HG03135 (cell line): ENCODE measurements at regions not wholly inside any gene's neighbourhood (a gene's known extent, or its start where the extent isn't known, plus 50 kb on each side); places are given as distances from the start of the nearest gene placed in this dataset.

Source experiments
- ATAC-seq: cut with Tn5 transposase; IDR thresholded peaks from one replicate; pipeline ENCODE4 v1.9.1; 2021; ENCODE audit warnings: mild to moderate bottlenecking, moderate library complexity; ENCODE audit not compliant: unreplicated experiment

- ATAC-seq, result no peak
These were observed 520.4 kb upstream of the LUZP2 start for GRCh38 chr11:23976426-23976825.

DNA sequence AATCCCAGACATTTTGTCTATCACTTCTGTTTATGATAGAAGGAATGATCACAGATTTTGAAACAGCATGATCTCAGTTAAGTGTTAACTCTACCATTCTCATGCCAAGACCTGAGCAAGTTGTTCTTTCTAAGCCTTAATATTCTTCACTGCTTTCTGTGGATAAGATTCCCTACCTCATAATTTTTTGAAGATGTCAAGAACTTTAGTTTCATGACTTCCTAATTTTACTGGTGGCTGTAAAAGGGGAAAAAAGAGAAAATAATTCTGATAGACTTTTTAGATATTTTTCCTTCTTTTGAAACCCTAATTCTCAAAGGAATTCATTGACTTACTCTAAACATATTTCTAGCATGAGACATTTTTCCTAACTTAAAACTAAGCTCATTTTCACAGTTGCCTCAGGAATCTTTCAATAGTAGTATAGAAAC lies 520.0 kb upstream of the LUZP2 start:
- no peak for ATAC-seq

DNA sequence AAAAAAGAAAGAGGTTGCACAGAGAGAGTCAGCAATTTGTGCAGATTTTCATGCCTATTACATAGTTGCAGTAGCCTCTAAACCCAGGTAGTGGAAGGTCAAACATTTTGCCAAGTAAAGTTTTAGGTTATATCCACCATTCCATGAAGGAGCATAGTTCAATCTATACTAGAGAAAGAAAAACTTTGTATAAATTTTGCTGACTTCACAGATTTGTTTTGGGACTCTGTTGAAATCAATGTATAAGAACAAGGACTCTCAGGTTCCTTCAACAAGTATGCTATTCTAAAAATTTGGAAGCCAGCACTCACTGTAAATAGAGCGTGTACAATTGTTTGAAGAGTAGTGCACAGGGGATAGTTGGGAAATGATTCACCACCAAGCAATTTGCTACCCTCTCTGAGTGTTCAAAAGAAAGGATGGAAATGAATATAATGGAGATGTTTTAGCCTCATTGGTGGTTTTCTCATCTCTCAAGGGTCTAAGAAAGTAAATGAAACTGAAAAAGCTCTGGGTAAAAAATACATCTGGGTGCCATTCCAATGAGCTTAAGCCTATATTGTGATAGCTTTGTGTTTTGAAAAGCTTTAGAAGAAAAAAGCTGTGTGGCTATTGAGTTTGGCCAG lies 508.4 kb upstream of the LUZP2 start:
- no peak for ATAC-seq

DNA sequence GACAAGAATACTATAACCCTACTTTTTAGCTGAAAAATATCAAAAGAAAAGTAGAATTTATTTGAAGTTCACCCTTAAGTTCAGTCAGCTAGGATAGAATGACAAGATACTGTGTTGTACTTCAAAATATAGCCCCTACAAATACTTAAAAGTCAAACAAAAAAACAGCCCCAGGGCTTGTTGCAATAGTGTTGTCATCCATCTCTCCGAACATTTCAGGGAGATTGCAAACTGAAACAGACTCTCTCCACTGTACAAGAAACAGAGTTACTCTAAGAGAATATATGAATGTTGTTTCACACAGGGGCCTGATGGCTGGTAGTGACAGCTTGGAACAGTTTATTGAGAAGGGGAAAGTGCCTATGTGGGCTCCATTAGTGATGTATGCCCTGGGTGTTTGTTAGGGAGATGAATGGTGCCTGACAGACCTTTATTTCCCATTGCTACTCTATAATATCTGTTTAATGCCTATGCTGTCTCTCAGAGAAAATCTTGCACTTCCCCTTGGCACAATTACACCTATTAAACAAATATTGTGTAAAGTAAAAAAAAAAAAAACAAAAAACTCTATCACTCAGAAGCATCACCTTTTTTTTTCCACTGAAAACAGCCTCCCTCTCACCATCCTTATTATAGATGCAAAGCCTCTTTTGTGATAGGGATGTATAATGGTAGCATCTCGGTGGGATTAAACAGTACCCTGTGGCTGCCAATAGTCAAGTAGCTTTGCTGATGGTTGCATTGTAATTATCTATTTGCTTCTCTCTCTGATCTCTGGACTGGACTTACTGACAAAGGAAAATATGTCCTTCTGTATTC lies 506.3 kb upstream of the LUZP2 start:
- ATAC-seq, result no peak

DNA sequence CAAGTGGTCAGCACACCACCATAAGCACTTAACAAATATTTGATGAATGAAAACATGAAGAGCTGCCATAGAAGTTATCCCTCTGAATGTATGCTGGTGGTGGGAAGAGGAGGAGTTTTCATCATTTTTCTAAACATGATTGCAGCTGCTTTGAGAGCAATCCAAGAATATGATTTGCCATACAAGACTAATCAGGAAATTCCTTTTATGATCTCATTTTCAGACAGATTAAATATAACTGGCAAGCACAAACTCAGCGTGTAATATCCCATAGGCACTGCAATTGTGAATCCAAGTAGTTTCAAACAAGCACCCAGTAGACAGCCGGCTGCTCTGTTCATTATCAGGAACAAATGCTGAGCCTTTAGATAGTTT lies 505.7 kb upstream of the LUZP2 start:
- ATAC-seq, result no peak

DNA sequence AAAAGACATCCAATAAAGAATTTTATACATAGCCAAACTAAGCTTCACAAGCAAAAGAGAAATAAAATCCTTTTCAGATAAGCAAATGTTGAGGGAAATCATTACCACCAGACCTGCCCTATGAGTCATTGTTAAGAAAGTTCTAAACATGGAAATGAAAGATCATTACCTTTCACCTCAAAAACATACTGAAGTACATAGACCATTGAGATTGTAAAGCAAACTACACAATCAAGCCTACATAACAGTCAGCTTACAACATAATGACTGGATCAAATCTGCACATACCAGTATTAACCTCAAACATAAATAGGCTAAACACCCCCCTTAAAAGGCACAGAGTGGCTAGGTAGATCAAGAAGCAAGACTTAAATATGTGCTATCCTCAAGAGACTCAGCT lies 501.0 kb upstream of the LUZP2 start:
- no peak for ATAC-seq

DNA sequence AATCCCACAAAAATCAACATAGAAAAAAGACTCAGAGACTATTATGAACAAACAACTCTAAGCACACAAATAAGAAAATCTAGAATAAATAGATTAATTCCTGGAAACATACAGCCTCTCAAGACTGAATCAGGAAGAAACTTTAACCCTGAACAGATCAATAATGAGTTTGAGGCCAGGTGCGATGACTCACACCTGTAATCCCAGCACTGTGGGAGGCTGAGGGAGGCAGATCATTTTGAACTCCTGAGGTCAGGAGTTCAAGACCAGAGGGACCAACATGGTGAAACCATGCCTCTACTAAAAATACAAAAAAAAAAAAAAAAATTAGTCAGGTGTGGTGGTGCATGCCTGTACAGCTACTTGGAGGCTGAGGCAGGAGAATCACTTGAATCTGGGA lies 499.5 kb upstream of the LUZP2 start:
- no peak for ATAC-seq

GRCh38 chr11:24005202-24005876 lies 491.5 kb upstream of the LUZP2 start:
- ATAC-seq, result no peak

DNA sequence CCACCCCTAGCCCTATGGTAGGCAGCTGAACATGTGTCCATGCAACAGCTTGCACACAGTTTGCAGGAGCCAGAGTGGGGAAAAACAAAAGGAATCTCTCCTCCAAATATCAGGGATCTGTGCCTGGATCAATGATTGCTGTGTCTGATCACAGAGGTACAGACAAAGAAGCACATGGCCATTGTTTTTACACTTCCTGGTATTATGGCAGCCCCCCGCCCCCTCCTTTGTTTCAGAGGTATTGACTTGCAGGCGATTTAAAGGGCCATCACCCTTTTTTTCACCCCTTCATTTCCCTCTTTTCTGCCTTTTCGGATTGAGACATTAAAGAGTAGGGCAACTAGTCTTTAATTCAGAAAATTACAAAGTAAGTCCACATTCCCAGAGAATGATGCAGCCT lies 453.0 kb upstream of the LUZP2 start:
- no peak for ATAC-seq

- ATAC-seq, result no peak
These were observed 450.1 kb upstream of the LUZP2 start for GRCh38 chr11:24046731-24047130.

GRCh38 chr11:24056051-24056450 lies 440.8 kb upstream of the LUZP2 start:
- no peak for ATAC-seq

- ATAC-seq, result no peak
These were observed 436.7 kb upstream of the LUZP2 start for GRCh38 chr11:24060125-24060524.

DNA sequence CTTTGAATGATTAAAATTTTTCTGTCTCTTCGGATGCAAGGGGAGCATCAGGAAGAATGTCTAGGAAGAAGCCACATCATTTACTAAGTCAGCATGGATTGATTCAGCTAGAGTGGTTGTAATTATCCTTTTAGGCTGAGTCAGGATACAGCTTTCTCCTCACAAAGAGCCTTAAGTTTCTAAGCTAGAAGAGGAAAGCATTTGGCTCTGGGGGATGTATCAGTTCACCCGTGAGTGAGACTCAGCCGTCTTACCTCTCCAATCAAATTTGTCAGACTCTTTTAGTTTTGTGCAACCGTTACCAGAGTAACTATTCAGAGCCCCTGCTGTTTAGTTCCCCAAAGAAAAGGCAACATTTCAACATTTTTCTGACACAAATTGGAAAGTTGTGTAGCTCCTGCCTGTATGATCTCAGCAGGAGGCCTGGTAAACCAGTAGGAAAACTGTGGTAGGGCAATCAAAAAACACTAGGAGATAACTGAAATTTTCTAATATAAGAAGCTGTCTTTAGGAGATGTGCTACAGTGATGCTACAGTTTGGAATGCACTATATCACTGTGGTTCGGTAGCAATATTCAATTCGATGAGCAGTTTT lies 432.4 kb upstream of the LUZP2 start:
- no peak for ATAC-seq

- no peak for ATAC-seq
These were observed 428.7 kb upstream of the LUZP2 start for GRCh38 chr11:24068197-24068596.

- ATAC-seq, result no peak
These were observed 426.4 kb upstream of the LUZP2 start for GRCh38 chr11:24070435-24070834.

- ATAC-seq, result no peak
These were observed 418.8 kb upstream of the LUZP2 start for GRCh38 chr11:24078018-24078417.

GRCh38 chr11:24082241-24082640 lies 414.6 kb upstream of the LUZP2 start:
- ATAC-seq, result no peak

DNA sequence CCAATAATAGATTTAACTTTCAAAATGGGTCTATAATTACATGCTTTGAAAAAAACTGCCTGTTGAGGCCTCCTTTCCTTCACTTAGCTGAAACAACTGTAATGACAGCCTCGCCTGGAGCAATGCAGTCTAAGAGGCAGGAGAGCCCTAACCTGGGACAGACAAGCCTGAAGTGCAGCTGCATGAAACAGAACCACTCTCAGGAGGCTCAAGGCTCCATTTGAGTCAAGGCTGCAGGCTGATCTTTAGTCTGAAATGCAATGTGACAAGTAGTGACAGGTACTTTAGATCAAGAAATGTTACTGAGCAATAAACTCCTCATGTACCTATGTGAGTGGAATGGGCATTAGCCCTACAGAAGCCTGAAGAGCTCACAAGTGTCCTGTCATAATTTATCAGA lies 414.0 kb upstream of the LUZP2 start:
- no peak for ATAC-seq

- ATAC-seq, result no peak
These were observed 411.9 kb upstream of the LUZP2 start for GRCh38 chr11:24084956-24085355.

DNA sequence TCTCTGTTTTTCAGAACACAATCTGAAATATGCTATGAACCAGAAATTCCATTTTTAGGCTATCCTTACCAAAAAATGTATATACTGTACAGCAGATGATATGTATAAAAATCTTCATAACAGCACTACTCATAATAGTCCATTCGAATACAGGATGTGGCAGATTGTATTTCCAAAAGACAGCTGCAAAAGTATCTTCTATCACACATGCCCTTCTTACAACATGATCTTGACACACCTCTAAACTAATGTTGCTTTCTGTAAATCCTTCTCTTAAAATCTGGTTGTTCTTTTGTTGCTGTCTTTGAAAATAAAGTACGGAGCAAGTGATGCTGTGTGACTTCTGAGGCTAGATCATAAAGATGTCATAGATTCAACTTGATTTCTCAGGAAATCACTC lies 409.9 kb upstream of the LUZP2 start:
- no peak for ATAC-seq

GRCh38 chr11:24091594-24091993 lies 405.3 kb upstream of the LUZP2 start:
- no peak for ATAC-seq

DNA sequence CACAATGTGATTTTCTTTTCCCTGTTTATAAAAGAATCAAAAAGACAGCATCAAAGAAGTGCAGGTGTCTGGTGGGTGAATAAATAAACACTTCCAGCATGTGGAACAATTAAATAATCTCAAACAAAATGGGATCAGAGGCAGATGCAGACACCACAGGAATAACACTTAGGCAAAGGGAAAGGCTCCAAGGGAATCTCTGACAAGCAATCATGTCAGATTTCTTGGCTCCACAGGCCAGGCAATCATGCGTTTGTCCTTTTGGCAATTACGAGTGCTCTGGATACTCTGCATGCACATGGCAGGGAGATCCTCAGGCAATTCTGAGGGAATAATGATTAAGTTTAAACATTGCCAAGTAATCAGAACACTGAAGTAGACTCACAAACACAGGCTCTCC lies 403.5 kb upstream of the LUZP2 start:
- no peak for ATAC-seq
